Uterus (tissue), 3 donors: ENCODE measurements at regions not wholly inside any gene's neighbourhood (a gene's known extent, or its start where the extent isn't known, plus 50 kb on each side); places are given as distances from the start of the nearest gene placed in this dataset.

Source experiments
- DNase-seq, 2 donors: peaks; one replicate each; pipeline ENCODE4 v3.0.0-alpha.2; 2019 to 2020
- H3K27ac ChIP-seq, 2 donors: fragments of 200-600 bp; sonication (generic); 1 replicate in 1 of 2; 2 replicates in 1 of 2; pipeline ENCODE4 v1.5.1; 2016 to 2018
- H3K27me3 ChIP-seq, 2 donors: fragments of 200-600 bp; sonication (generic); one replicate each; pipeline ENCODE4 v1.5.1; 2018 to 2019; ENCODE audit warnings: control low read depth in 1 of 2
- H3K36me3 ChIP-seq, 2 donors: fragments of 200-600 bp; sonication (generic); one replicate each; pipeline ENCODE4 v1.5.1; 2019; ENCODE audit warnings: control low read depth in 1 of 2
- H3K4me1 ChIP-seq, 2 donors: fragments of 200-600 bp; sonication (generic); one replicate each; pipeline ENCODE4 v1.5.1; 2018 to 2019; ENCODE audit warnings: control low read depth in 1 of 2
- H3K4me3 ChIP-seq, 2 donors: fragments of 200-600 bp; sonication (generic); 1 replicate in 1 of 2; 2 replicates in 1 of 2; pipeline ENCODE4 v1.5.1; 2018 to 2019; ENCODE audit warnings: mild to moderate bottlenecking in 1 of 2
- H3K9me3 ChIP-seq, 2 donors: fragments of 200-600 bp; sonication (generic); one replicate each; pipeline ENCODE4 v1.5.1; 2019; ENCODE audit warnings: control low read depth in 1 of 2
- CTCF ChIP-seq, 4 experiments: fragments of 200-600 bp in 2 of 4; fragments of 450-650 bp in 2 of 4; sonication (generic) in 2 of 4; IDR thresholded peaks; one replicate each; pipeline ENCODE4 v1.5.1; 2016 to 2019; ENCODE audit warnings: antibody characterized with exemption in 4 of 4, mild to moderate bottlenecking in 2 of 4, moderate library complexity in 1 of 4
- POLR2A ChIP-seq, 2 donors: fragments of 450-650 bp; IDR thresholded peaks; one replicate each; pipeline ENCODE4 v1.6.1; 2016; ENCODE audit warnings: antibody characterized with exemption in 2 of 2, mild to moderate bottlenecking in 1 of 2, moderate library complexity in 1 of 2
- intact Hi-C: fragments of 100-400 bp; cut with DNase I; formaldehyde crosslinking; loops from one replicate; pipeline ENCODE4 v1.15.1; 2023; ENCODE audit warnings: low total_unique reads
- donor health status: DM: yes; HTN: yes; CAD: no.

- Histone ChIP-seq H3K4me3 (no peak overlapping the region), H3K36me3 (no peaks in the 10 kb centered on the region), H3K27ac (no peak overlapping the region), H3K27me3 (no peaks in the 10 kb centered on the region), H3K4me1 (no peaks in the 10 kb centered on the region), H3K9me3 (no peaks in the 10 kb centered on the region)
- TF ChIP-seq POLR2A (IDR thresholded peaks at IDR 0.05): no peak
- TF ChIP-seq CTCF (IDR thresholded peaks at IDR 0.05): no peak
- no peak for DNase-seq
- intact Hi-C loops: no loop called here
Observed at GRCh38 chr13:37340901-37341670, 235.6 kb upstream of the CSNK1A1L start.

- intact Hi-C loops: no loop called here
- TF ChIP-seq POLR2A (IDR thresholded peaks at IDR 0.05): no peak
- TF ChIP-seq CTCF (IDR thresholded peaks at IDR 0.05): no peak
- no peak overlapping the region for H3K4me3 ChIP-seq
- H3K27ac ChIP-seq: no peak overlapping the region
- no peaks in the 10 kb centered on the region for H3K9me3 ChIP-seq
- no peak for DNase-seq
- H3K4me1 ChIP-seq: no peaks in the 10 kb centered on the region
- H3K36me3 ChIP-seq: no peaks in the 10 kb centered on the region
- H3K27me3 ChIP-seq: no peaks in the 10 kb centered on the region
Observed at GRCh38 chr13:37339386-37339735, 233.9 kb upstream of the CSNK1A1L start.

GRCh38 chr13:37338726-37339385, 233.4 kb upstream of the CSNK1A1L start:
- no peak for DNase-seq
- Histone ChIP-seq H3K9me3 (no peaks in the 10 kb centered on the region), H3K4me3 (no peak overlapping the region), H3K36me3 (no peaks in the 10 kb centered on the region), H3K27ac (no peak overlapping the region), H3K27me3 (no peaks in the 10 kb centered on the region), H3K4me1 (no peaks in the 10 kb centered on the region)
- TF ChIP-seq CTCF (IDR thresholded peaks at IDR 0.05) (no peak), POLR2A (IDR thresholded peaks at IDR 0.05) (no peak)
- intact Hi-C loops: no loop called here

GRCh38 chr13:37326334-37326733, 220.9 kb upstream of the CSNK1A1L start:
- DNase-seq: no peak
- Histone ChIP-seq H3K27me3 (no peaks in the 10 kb centered on the region), H3K4me3 (no peak overlapping the region), H3K9me3 (no peaks in the 10 kb centered on the region), H3K27ac (no peak overlapping the region), H3K36me3 (no peaks in the 10 kb centered on the region), H3K4me1 (no peaks in the 10 kb centered on the region)
- intact Hi-C loops: no loop called here
- no peak for TF ChIP-seq CTCF (IDR thresholded peaks at IDR 0.05)
- TF ChIP-seq POLR2A (IDR thresholded peaks at IDR 0.05): no peak

GRCh38 chr13:37319031-37319443, 213.6 kb upstream of the CSNK1A1L start:
- H3K27ac ChIP-seq: no peak overlapping the region
- H3K36me3 ChIP-seq: no peaks in the 10 kb centered on the region
- TF ChIP-seq CTCF (IDR thresholded peaks at IDR 0.05): no peak
- TF ChIP-seq POLR2A (IDR thresholded peaks at IDR 0.05): no peak
- no peak overlapping the region for H3K4me3 ChIP-seq
- no peaks in the 10 kb centered on the region for H3K27me3 ChIP-seq
- intact Hi-C loops: no loop called here
- H3K9me3 ChIP-seq: no peaks in the 10 kb centered on the region
- H3K4me1 ChIP-seq: no peaks in the 10 kb centered on the region
- DNase-seq: no peak
